Osteocyte (in vitro differentiated cells): ENCODE measurements at regions not wholly inside any gene's neighbourhood (a gene's known extent, or its start where the extent isn't known, plus 50 kb on each side); places are given as distances from the start of the nearest gene placed in this dataset.
"Not testable (repeated sequence)": the region's sequence is repeated elsewhere in the genome, so short reads cannot be mapped to it uniquely, and the experiment has no call there.

Experiments
- DNase-seq: peaks from one replicate; pipeline ENCODE4 v3.0.0; 2021; ENCODE audit warnings: mixed read lengths; ENCODE audit not compliant: unreplicated experiment; ENCODE audit errors: extremely low spot score
- H3K27ac Mint-ChIP-seq: one replicate; pipeline ENCODE4 v1.8.0; 2021; ENCODE audit warnings: mild to moderate bottlenecking, mixed read lengths; ENCODE audit not compliant: unreplicated experiment
- H3K27me3 Mint-ChIP-seq: one replicate; pipeline ENCODE4 v1.8.0; 2021; ENCODE audit warnings: mixed read lengths; ENCODE audit not compliant: unreplicated experiment
- H3K36me3 Mint-ChIP-seq: one replicate; pipeline ENCODE4 v1.8.0; 2021; ENCODE audit warnings: mixed read lengths; ENCODE audit not compliant: unreplicated experiment
- H3K4me1 Mint-ChIP-seq: one replicate; pipeline ENCODE4 v1.8.0; 2021; ENCODE audit warnings: mixed read lengths; ENCODE audit not compliant: unreplicated experiment
- H3K4me3 Mint-ChIP-seq: one replicate; pipeline ENCODE4 v1.8.0; 2021; ENCODE audit warnings: mild to moderate bottlenecking, moderate library complexity, mixed read lengths; ENCODE audit not compliant: unreplicated experiment
- H3K9me3 Mint-ChIP-seq: one replicate; pipeline ENCODE4 v1.8.0; 2021; ENCODE audit warnings: mixed read lengths; ENCODE audit not compliant: unreplicated experiment
- CTCF ChIP-seq: fragments of 200-600 bp; sonication (generic); IDR thresholded peaks from 2 replicates; pipeline ENCODE4 v1.5.0; 2021; ENCODE audit warnings: antibody characterized with exemption, mild to moderate bottlenecking, moderate library complexity

DNA sequence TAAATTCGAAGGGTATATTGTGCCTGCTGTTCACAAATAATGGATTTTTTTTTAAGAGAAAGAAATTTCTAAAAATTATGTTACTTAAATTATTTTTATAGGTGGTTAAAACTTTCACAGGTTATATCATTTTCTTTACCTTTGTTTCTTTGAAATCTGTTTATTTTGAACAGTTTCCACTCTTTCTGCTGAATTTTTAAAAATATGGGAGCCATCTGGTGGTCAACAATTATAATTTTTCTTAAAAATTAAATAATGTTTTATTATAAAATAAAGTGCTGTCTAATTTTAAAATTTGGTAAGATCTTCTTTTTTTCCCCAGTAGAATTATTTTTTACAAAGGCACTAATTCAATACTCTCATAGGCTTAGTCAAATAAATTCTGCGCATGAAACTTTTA, 263.9 kb downstream of the ETV1 start:
- Mint-ChIP-seq H3K4me1 (peaks cover 2% of the 10 kb centered on the region), H3K36me3 (no peaks in the 10 kb centered on the region), H3K9me3 (no peaks in the 10 kb centered on the region), H3K27me3 (no peaks in the 10 kb centered on the region), H3K4me3 (no peak overlapping the region), H3K27ac (no peak overlapping the region)
- no peak for DNase-seq
- TF ChIP-seq CTCF: peak; percentile 49

- H3K27ac Mint-ChIP-seq: no peak overlapping the region
- H3K36me3 Mint-ChIP-seq: no peaks in the 10 kb centered on the region
- DNase-seq: no peak
These were observed 262.2 kb downstream of the ETV1 start for GRCh38 chr7:13727279-13727678.

DNA sequence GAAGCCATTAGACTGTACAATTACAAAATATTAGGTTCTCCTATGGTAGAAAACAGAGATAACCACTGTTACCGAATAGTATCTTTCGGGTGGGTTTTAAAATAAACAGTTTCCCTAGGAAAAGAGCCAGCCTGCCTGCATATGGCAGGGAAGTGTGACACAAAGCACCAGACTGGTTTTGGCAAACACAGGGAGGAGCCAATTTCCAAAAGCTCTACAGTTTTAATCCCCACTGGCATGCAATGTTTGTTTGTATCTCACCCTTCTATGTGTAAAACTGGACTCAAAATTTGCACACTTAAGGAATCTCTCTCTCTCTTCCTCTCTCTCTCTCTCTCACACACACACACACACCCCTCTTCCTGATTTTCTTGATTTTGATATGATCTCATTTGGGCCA, 261.7 kb downstream of the ETV1 start:
- H3K36me3 Mint-ChIP-seq: no peaks in the 10 kb centered on the region

More at GRCh38 chr7:13727279-13727678, 262.2 kb downstream of the ETV1 start:
- Mint-ChIP-seq H3K4me1 (peaks cover 4% of the 10 kb centered on the region), H3K27me3 (no peaks in the 10 kb centered on the region), H3K4me3 (no peak overlapping the region), H3K9me3 (no peaks in the 10 kb centered on the region)
- TF ChIP-seq CTCF: no peak

GRCh38 chr7:13728430-13728829, 261.0 kb downstream of the ETV1 start:
- H3K36me3 Mint-ChIP-seq, H3K27ac Mint-ChIP-seq, H3K4me1 Mint-ChIP-seq, H3K4me3 Mint-ChIP-seq, H3K9me3 Mint-ChIP-seq, H3K27me3 Mint-ChIP-seq, DNase-seq: not testable (repeated sequence)

More for the DNA sequence above, 261.7 kb downstream of the ETV1 start:
- H3K9me3 Mint-ChIP-seq: no peaks in the 10 kb centered on the region
- no peak for DNase-seq
- H3K27me3 Mint-ChIP-seq: no peaks in the 10 kb centered on the region
- H3K4me3 Mint-ChIP-seq: no peak overlapping the region
- H3K4me1 Mint-ChIP-seq: peaks cover 4% of the 10 kb centered on the region
- no peak overlapping the region for H3K27ac Mint-ChIP-seq
- no peak for TF ChIP-seq CTCF

DNA sequence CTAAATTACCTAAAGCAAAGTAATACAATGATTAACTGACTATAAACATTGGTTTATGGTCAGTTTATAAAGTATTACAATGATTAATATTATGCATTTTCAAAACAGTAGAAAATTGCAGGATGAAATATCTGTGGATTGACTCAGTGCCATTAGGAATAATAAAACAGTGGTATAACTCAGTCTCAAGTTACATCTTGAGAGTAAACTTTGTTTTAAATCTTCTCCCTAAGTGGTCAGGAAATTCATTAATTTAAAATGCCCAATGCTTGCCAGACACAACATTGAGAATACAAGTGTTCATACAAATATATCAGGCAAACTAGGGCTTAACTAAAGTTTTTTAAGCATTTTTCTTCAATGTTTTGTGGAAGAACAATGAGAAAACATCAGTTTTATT, 257.8 kb downstream of the ETV1 start:
- Mint-ChIP-seq H3K36me3 (no peaks in the 10 kb centered on the region), H3K4me3 (no peak overlapping the region), H3K27ac (no peak overlapping the region), H3K9me3 (no peaks in the 10 kb centered on the region), H3K27me3 (no peaks in the 10 kb centered on the region), H3K4me1 (peaks cover 2% of the 10 kb centered on the region)
- TF ChIP-seq CTCF: no peak
- DNase-seq: no peak

GRCh38 chr7:13737563-13737962, 251.9 kb downstream of the ETV1 start:
- Mint-ChIP-seq H3K36me3 (no peaks in the 10 kb centered on the region), H3K27ac (no peak overlapping the region), H3K4me3 (no peak overlapping the region), H3K27me3 (no peaks in the 10 kb centered on the region), H3K9me3 (no peaks in the 10 kb centered on the region), H3K4me1 (no peaks in the 10 kb centered on the region)
- no peak for TF ChIP-seq CTCF
- DNase-seq: no peak
